Astrocyte (in vitro differentiated cells and primary cell): ENCODE measurements at regions not wholly inside any gene's neighbourhood (a gene's known extent, or its start where the extent isn't known, plus 50 kb on each side); places are given as distances from the start of the nearest gene placed in this dataset.

ENCODE experiments used
- EZH2 ChIP-seq: IDR thresholded peaks from 2 replicates; pipeline ENCODE4 v1.6.1; 2012; ENCODE audit warnings: mild to moderate bottlenecking, low read length, inconsistent platforms; ENCODE audit not compliant: insufficient read depth
- TF ChIP-seq, protein P1 (sequence below): IDR thresholded peaks from 2 replicates; pipeline ENCODE4 v1.5.1; 2011; ENCODE audit warnings: low read depth, mild to moderate bottlenecking, inconsistent platforms, low read length, moderate library complexity; ENCODE audit not compliant: insufficient read depth

DNA sequence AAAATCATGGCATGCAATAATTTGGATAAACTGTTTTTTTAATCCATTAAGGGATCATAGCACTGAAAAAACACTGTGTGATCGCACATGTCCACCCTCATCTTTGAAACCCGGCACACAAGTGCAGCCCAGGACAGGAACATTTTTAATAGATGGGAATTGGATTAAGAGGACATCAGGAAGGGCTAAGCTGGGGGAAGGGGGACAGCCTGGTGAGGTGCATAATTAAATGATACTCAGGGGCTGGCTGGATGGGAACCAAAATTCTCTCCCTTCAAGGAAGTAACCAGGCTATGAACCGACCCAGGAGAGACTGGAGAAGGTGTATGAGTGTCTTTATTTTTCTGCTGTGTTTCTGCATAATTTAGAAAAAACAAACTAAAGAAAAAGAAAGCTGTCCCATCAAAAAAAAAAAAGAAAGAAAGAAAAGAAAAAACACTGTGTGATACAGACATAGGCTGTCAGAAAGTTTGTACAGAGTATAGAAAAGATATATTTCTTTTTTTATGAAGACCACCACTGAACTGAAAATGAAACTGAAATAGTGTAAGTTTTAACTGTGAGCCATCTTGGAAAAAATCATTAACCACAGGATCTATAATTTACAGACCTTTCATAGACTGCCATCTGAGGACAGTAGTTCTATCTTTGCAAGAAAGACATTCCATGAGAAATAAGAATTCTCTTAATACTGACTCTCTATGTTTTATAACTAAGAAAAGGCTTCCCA is 75.1 kb upstream of the SLC38A4 start:
- TF ChIP-seq, protein P1, sequence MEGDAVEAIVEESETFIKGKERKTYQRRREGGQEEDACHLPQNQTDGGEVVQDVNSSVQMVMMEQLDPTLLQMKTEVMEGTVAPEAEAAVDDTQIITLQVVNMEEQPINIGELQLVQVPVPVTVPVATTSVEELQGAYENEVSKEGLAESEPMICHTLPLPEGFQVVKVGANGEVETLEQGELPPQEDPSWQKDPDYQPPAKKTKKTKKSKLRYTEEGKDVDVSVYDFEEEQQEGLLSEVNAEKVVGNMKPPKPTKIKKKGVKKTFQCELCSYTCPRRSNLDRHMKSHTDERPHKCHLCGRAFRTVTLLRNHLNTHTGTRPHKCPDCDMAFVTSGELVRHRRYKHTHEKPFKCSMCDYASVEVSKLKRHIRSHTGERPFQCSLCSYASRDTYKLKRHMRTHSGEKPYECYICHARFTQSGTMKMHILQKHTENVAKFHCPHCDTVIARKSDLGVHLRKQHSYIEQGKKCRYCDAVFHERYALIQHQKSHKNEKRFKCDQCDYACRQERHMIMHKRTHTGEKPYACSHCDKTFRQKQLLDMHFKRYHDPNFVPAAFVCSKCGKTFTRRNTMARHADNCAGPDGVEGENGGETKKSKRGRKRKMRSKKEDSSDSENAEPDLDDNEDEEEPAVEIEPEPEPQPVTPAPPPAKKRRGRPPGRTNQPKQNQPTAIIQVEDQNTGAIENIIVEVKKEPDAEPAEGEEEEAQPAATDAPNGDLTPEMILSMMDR, result no peak
- TF ChIP-seq EZH2, result no peak
